Right forelimb (tissue), 1 donor: ENCODE measurements at regions not wholly inside any gene's neighbourhood (a gene's known extent, or its start where the extent isn't known, plus 50 kb on each side); places are given as distances from the start of the nearest gene placed in this dataset.

Source experiments
- DNase-seq: peaks from one replicate; pipeline ENCODE4 v3.0.0-alpha.2; 2018

- peak; percentile 89 for DNase-seq
These were observed 50.0 kb downstream of the NCOR2 start for GRCh38 chr12:124517260-124518050.

GRCh38 chr12:124516850-124517249 lies 50.6 kb downstream of the NCOR2 start:
- no peak for DNase-seq

- no peak for DNase-seq
These were observed 51.4 kb downstream of the NCOR2 start for GRCh38 chr12:124515981-124516380.

GRCh38 chr12:124514996-124515932 lies 52.1 kb downstream of the NCOR2 start:
- DNase-seq, result no peak

- DNase-seq, result no peak
These were observed 53.0 kb downstream of the NCOR2 start for GRCh38 chr12:124514145-124514995.

GRCh38 chr12:124513297-124513867 lies 54.0 kb downstream of the NCOR2 start:
- DNase-seq, result no peak

- peak; percentile 79 for DNase-seq
These were observed 54.6 kb downstream of the NCOR2 start for GRCh38 chr12:124512667-124513296.

- DNase-seq, result no peak
These were observed 56.0 kb downstream of the NCOR2 start for GRCh38 chr12:124511259-124511985.

GRCh38 chr12:124510301-124510970 lies 57.0 kb downstream of the NCOR2 start:
- DNase-seq, result no peak

GRCh38 chr12:124509676-124510300 lies 57.6 kb downstream of the NCOR2 start:
- DNase-seq, result no peak

- no peak for DNase-seq
These were observed 58.1 kb downstream of the NCOR2 start for GRCh38 chr12:124509300-124509675.

GRCh38 chr12:124508381-124509079 lies 58.9 kb downstream of the NCOR2 start:
- DNase-seq, result no peak

GRCh38 chr12:124507188-124508109 lies 60.0 kb downstream of the NCOR2 start:
- peak; percentile 88 for DNase-seq

- DNase-seq, result no peak
These were observed 60.6 kb downstream of the NCOR2 start for GRCh38 chr12:124506832-124507153.

- peak; percentile 84 for DNase-seq
These were observed 61.1 kb downstream of the NCOR2 start for GRCh38 chr12:124506145-124506831.

- no peak for DNase-seq
These were observed 62.2 kb downstream of the NCOR2 start for GRCh38 chr12:124505001-124505818.
